Endothelial cell of umbilical vein (primary cell): ENCODE measurements at regions not wholly inside any gene's neighbourhood (a gene's known extent, or its start where the extent isn't known, plus 50 kb on each side); places are given as distances from the start of the nearest gene placed in this dataset.

Source experiments
- BruUV-seq: library from RNA; stranded (reverse); fragments of 400-500 nt; replicated peaks from 2 replicates; lab custom pipeline; 2021; lab: Mats Ljungman, UMichigan
- CTCF ChIA-PET: fragments of 300-600, 350-600 bp; sonication (Branson Sonifier 250); formaldehyde crosslinking; loops from one replicate; lab custom pipeline; 2021; ENCODE audit warnings: antibody characterized with exemption, inconsistent platforms; lab: Charles Lee
- POLR2A ChIA-PET: fragments of 300-600, 350-600 bp; sonication (Branson Sonifier 250); formaldehyde crosslinking; loops from one replicate; lab custom pipeline; 2021; ENCODE audit warnings: antibody characterized with exemption, inconsistent platforms; lab: Charles Lee
- DNase-seq: peaks from one replicate; pipeline ENCODE4 v3.0.0-alpha.2; 2011; ENCODE audit warnings: low read depth, low spot score
- FAIRE-seq: peaks from 2 replicates; lab custom pipeline; 2011; peaks lifted over from hg19 to GRCh38; lab: Jason Lieb, UNC
- H2AFZ ChIP-seq: 2 replicates; pipeline ENCODE4 v1.6.0; 2012; ENCODE audit warnings: low read depth, low read length, control low read depth, inconsistent platforms
- H3K27ac ChIP-seq: 2 replicates; pipeline ENCODE4 v1.5.1; 2011; ENCODE audit warnings: low read depth, mild to moderate bottlenecking, control low read depth, low read length, moderate library complexity; ENCODE audit not compliant: insufficient read depth
- H3K27me3 ChIP-seq, 2 experiments: 2 replicates each; pipeline versions ENCODE4 v1.6.0 to v1.6.1; 2011; ENCODE audit warnings: low read length in 2 of 2, mixed read lengths in 1 of 2; ENCODE audit not compliant: control insufficient read depth in 2 of 2, insufficient read depth in 2 of 2
- H3K36me3 ChIP-seq, 2 experiments: 2 replicates in 1 of 2; 3 replicates in 1 of 2; pipeline ENCODE4 v1.5.1; 2011; ENCODE audit warnings: low read length in 2 of 2, mild to moderate bottlenecking in 1 of 2, moderate library complexity in 1 of 2; ENCODE audit not compliant: control insufficient read depth in 2 of 2, insufficient read depth in 2 of 2; ENCODE audit errors: extremely low read depth in 1 of 2
- H3K4me1 ChIP-seq: 3 replicates; pipeline ENCODE4 v1.5.1; 2011; ENCODE audit warnings: mild to moderate bottlenecking, low read length; ENCODE audit not compliant: control insufficient read depth, insufficient read depth; ENCODE audit errors: extremely low read depth
- H3K4me2 ChIP-seq: 2 replicates; pipeline ENCODE4 v1.6.1; 2011; ENCODE audit warnings: low read length, control low read depth, mixed read lengths; ENCODE audit not compliant: insufficient read depth
- H3K4me3 ChIP-seq, 3 experiments: fragments of 200-600 bp in 1 of 3; sonication (generic), shearing (Covaris generic) in 1 of 3; replicated peaks in 1 of 3; 2 replicates each; pipeline ENCODE4 v1.5.1; 2011 to 2016; ENCODE audit warnings: control low read depth in 3 of 3, low read length in 3 of 3, mild to moderate bottlenecking in 2 of 3, inconsistent platforms in 1 of 3, low read depth in 1 of 3, moderate library complexity in 1 of 3; ENCODE audit not compliant: insufficient read depth in 1 of 3
- H3K79me2 ChIP-seq: 2 replicates; pipeline ENCODE4 v1.6.0; 2012; ENCODE audit warnings: low read length, inconsistent platforms; ENCODE audit not compliant: control insufficient read depth, insufficient read depth
- H3K9ac ChIP-seq: replicated peaks from 2 replicates; pipeline ENCODE3; 2011; ENCODE audit warnings: low read length, control low read depth; ENCODE audit not compliant: insufficient read depth; ENCODE audit errors: extremely low read depth
- H3K9me1 ChIP-seq: replicated peaks from 3 replicates; pipeline ENCODE4 v1.6.0; 2011; ENCODE audit warnings: mild to moderate bottlenecking, low read length; ENCODE audit not compliant: control insufficient read depth, insufficient read depth; ENCODE audit errors: extremely low read depth
- H3K9me3 ChIP-seq: replicated peaks from 2 replicates; pipeline ENCODE4 v1.5.1; 2012; ENCODE audit warnings: low read length, inconsistent platforms; ENCODE audit not compliant: control insufficient read depth, insufficient read depth
- H4K20me1 ChIP-seq: replicated peaks from 2 replicates; pipeline ENCODE3; 2011; ENCODE audit warnings: mild to moderate bottlenecking, low read length; ENCODE audit not compliant: control insufficient read depth, insufficient read depth; ENCODE audit errors: extremely low read depth
- CTCF ChIP-seq, 2 donors: IDR thresholded peaks; 1 replicate in 1 of 2; 2 replicates in 1 of 2; pipeline ENCODE4 v1.5.1; 2011; ENCODE audit warnings: low read length in 2 of 2, mild to moderate bottlenecking in 2 of 2, moderate library complexity in 2 of 2, control low read depth in 1 of 2, inconsistent platforms in 1 of 2, low read depth in 1 of 2; ENCODE audit not compliant: insufficient read depth in 1 of 2; ENCODE audit errors: extremely low read depth in 1 of 2
- EZH2 ChIP-seq: IDR thresholded peaks from 2 replicates; pipeline ENCODE4 v1.6.1; 2012; ENCODE audit warnings: borderline replicate concordance, low read depth, mild to moderate bottlenecking, moderate library complexity, low read length, inconsistent platforms; ENCODE audit not compliant: severe bottlenecking
- FOS ChIP-seq: IDR thresholded peaks from 2 replicates; pipeline ENCODE4 v1.6.1; 2011; ENCODE audit warnings: mild to moderate bottlenecking, low read length, moderate library complexity, borderline replicate concordance; ENCODE audit not compliant: insufficient read depth
- GATA2 ChIP-seq: IDR thresholded peaks from 2 replicates; pipeline ENCODE4 v1.7.0; 2011; ENCODE audit warnings: low read depth, mild to moderate bottlenecking, moderate library complexity, mixed read lengths, low read length; ENCODE audit not compliant: insufficient read length, insufficient read depth
- JUN ChIP-seq: IDR thresholded peaks from 2 replicates; pipeline ENCODE4 v1.6.1; 2011; ENCODE audit warnings: borderline replicate concordance, low read depth; ENCODE audit not compliant: insufficient read length, insufficient read depth
- MYC ChIP-seq: IDR thresholded peaks from one replicate; pipeline ENCODE4 v1.6.1; 2011; ENCODE audit warnings: mild to moderate bottlenecking, low read depth, low read length
- POLR2A ChIP-seq: IDR thresholded peaks from 2 replicates; pipeline ENCODE4 v1.6.1; 2012; ENCODE audit warnings: low read depth, mild to moderate bottlenecking, control low read depth, low read length
- POLR2AphosphoS5 ChIP-seq: IDR thresholded peaks from 2 replicates; pipeline ENCODE4 v1.6.1; 2012; ENCODE audit warnings: low read depth, mild to moderate bottlenecking, control low read depth, low read length, moderate library complexity; ENCODE audit not compliant: insufficient read depth
- dilution Hi-C: fragments of 300-500 bp; cut with MboI; formaldehyde crosslinking; loops from one replicate; pipeline ENCODE4 v1.15.0; 2019; ENCODE audit warnings: low sequenced_read_pairs; ENCODE audit not compliant: extremely low pct_ligation_motif_present
- intact Hi-C: fragments of 100-400 bp; cut with micrococcal nuclease; formaldehyde crosslinking; loops from one replicate; pipeline ENCODE4 v1.10.0; 2022
- TF ChIP-seq, protein P1 (sequence below): IDR thresholded peaks from 2 replicates; pipeline ENCODE4 v1.6.1; 2011; ENCODE audit not compliant: insufficient read depth, insufficient read length

- no peak overlapping the region for H3K9ac ChIP-seq
- no peaks in the 10 kb centered on the region for H3K27me3 ChIP-seq
- BruUV-seq = no TSS peak
- no peaks in the 10 kb centered on the region for H3K36me3 ChIP-seq
- TF ChIP-seq EZH2 (no peak), POLR2AphosphoS5 (no peak), POLR2A (no peak), CTCF (IDR thresholded peaks at IDR 0.05; ENCODE audit: extremely low read depth in 1 of 2, insufficient read depth in 1 of 2, low read depth in 1 of 2, low read length in 2 of 2) (no peak), MYC (no peak), GATA2 (no peak), JUN (no peak), FOS (no peak)
- TF ChIP-seq, protein P1, sequence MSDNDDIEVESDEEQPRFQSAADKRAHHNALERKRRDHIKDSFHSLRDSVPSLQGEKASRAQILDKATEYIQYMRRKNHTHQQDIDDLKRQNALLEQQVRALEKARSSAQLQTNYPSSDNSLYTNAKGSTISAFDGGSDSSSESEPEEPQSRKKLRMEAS = no peak
- CTCF ChIA-PET = no interaction called here
- no peak overlapping the region for H3K4me3 ChIP-seq
- FAIRE-seq (no peak), DNase-seq (no peak)
- POLR2A ChIA-PET = no interaction called here
- H3K79me2 ChIP-seq = no peaks in the 10 kb centered on the region
- H4K20me1 ChIP-seq = no peaks in the 10 kb centered on the region
- H3K4me2 ChIP-seq = no peak overlapping the region
- dilution Hi-C loops (no loop called here), intact Hi-C loops (no loop called here)
- no peaks in the 10 kb centered on the region for H3K9me1 ChIP-seq
- H2AFZ ChIP-seq = no peak overlapping the region
- H3K4me1 ChIP-seq = no peaks in the 10 kb centered on the region
- no peak overlapping the region for H3K27ac ChIP-seq
- H3K9me3 ChIP-seq = peaks cover 2% of the 10 kb centered on the region
Measured at GRCh38 chr4:181213551-181213950, 1029.7 kb upstream of the TENM3 start.
